H1 (cell line): ENCODE measurements at regions not wholly inside any gene's neighbourhood (a gene's known extent, or its start where the extent isn't known, plus 50 kb on each side); places are given as distances from the start of the nearest gene placed in this dataset.

ENCODE experiments used
- CTCF ChIA-PET: fragments of 300-600 bp; sonication (Branson Sonifier 250); formaldehyde crosslinking; loops from one replicate; lab custom pipeline; 2021; ENCODE audit not compliant: partially characterized antibody; lab: Charles Lee
- POLR2A ChIA-PET: fragments of 300-600 bp; sonication (Branson Sonifier 250); formaldehyde crosslinking; loops from one replicate; lab custom pipeline; 2021; ENCODE audit warnings: inconsistent platforms; ENCODE audit not compliant: partially characterized antibody; lab: Charles Lee
- DNase-seq, 2 experiments: peaks; one replicate each; pipeline versions ENCODE4 v3.0.0 to v3.0.0-alpha.2; 2010 to 2022; ENCODE audit warnings: low spot score in 2 of 2, low read depth in 1 of 2, mixed read lengths in 1 of 2
- FAIRE-seq: peaks from 2 replicates; lab custom pipeline; 2011; peaks lifted over from hg19 to GRCh38; lab: Jason Lieb, UNC
- H2AFZ ChIP-seq: 2 replicates; pipeline ENCODE4 v1.8.1; 2012; ENCODE audit warnings: low read length, inconsistent platforms
- H2AK5ac ChIP-seq: 2 replicates; pipeline ENCODE4 v1.6.1; 2013; ENCODE audit warnings: low read depth, low read length
- H2BK120ac ChIP-seq: replicated peaks from 2 replicates; pipeline ENCODE3; 2013; ENCODE audit warnings: low read depth, low read length, inconsistent platforms
- H2BK12ac ChIP-seq: 2 replicates; pipeline ENCODE4 v1.6.1; 2013; ENCODE audit warnings: low read depth, low read length
- H2BK15ac ChIP-seq: 2 replicates; pipeline ENCODE4 v1.6.1; 2013; ENCODE audit warnings: low read length
- H2BK20ac ChIP-seq: 2 replicates; pipeline ENCODE4 v1.6.1; 2013; ENCODE audit warnings: low read length
- H2BK5ac ChIP-seq: 2 replicates; pipeline ENCODE4 v1.6.1; 2013; ENCODE audit warnings: low read depth, low read length
- H3K14ac ChIP-seq: 2 replicates; pipeline ENCODE4 v1.6.1; 2013; ENCODE audit warnings: inconsistent platforms; ENCODE audit not compliant: insufficient read length
- H3K18ac ChIP-seq: 2 replicates; pipeline ENCODE4 v1.6.1; 2013; ENCODE audit warnings: low read length; ENCODE audit errors: extremely low read depth
- H3K23ac ChIP-seq: 2 replicates; pipeline ENCODE4 v1.6.1; 2013; ENCODE audit warnings: inconsistent platforms; ENCODE audit not compliant: insufficient read length
- H3K23me2 ChIP-seq: 2 replicates; pipeline ENCODE4 v1.6.1; 2013; ENCODE audit warnings: low read depth, low read length
- H3K27ac ChIP-seq: 2 replicates; pipeline ENCODE4 v1.6.1; 2011; ENCODE audit warnings: low read depth, low read length, inconsistent platforms
- H3K27me3 ChIP-seq, 4 experiments: replicated peaks in 1 of 4; 1 replicate in 1 of 4; 2 replicates in 3 of 4; pipeline versions ENCODE4 v1.6.1 to v1.8.1; 2011 to 2013; ENCODE audit warnings: low read length in 3 of 4, mild to moderate bottlenecking in 3 of 4, inconsistent platforms in 2 of 4, mixed read lengths in 2 of 4, moderate library complexity in 1 of 4; ENCODE audit not compliant: control insufficient read depth in 3 of 4, insufficient read depth in 3 of 4; ENCODE audit errors: extremely low read depth in 1 of 4
- H3K36me3 ChIP-seq, 4 experiments: 2 replicates each; pipeline versions ENCODE4 v1.6.1 to v1.8.1; 2011 to 2013; ENCODE audit warnings: mild to moderate bottlenecking in 4 of 4, low read length in 3 of 4, moderate library complexity in 2 of 4, control low read depth in 1 of 4, inconsistent platforms in 1 of 4; ENCODE audit not compliant: insufficient read depth in 4 of 4, control insufficient read depth in 2 of 4
- H3K4ac ChIP-seq: replicated peaks from 2 replicates; pipeline ENCODE3; 2013; ENCODE audit warnings: low read length, low read depth, mixed read lengths, inconsistent platforms; ENCODE audit not compliant: insufficient read length
- H3K4me1 ChIP-seq, 4 experiments: replicated peaks in 1 of 4; 1 replicate in 1 of 4; 2 replicates in 3 of 4; pipeline versions ENCODE4 v1.6.1 to v1.8.1; 2011 to 2013; ENCODE audit warnings: low read length in 3 of 4, inconsistent platforms in 2 of 4, mixed read lengths in 1 of 4; ENCODE audit not compliant: insufficient read depth in 4 of 4, control insufficient read depth in 3 of 4
- H3K4me2 ChIP-seq, 2 experiments: 2 replicates each; pipeline versions ENCODE4 v1.6.1 to v1.8.1; 2011 to 2013; ENCODE audit warnings: low read depth in 2 of 2, low read length in 2 of 2, control low read depth in 1 of 2, inconsistent platforms in 1 of 2, mild to moderate bottlenecking in 1 of 2; ENCODE audit not compliant: insufficient read depth in 1 of 2
- H3K4me3 ChIP-seq, 4 experiments: fragments of 200-600, 300-600 bp in 1 of 4; sonication (generic), shearing (Covaris generic), sonication (Bioruptor Twin) in 1 of 4; 2 replicates each; pipeline versions ENCODE4 v1.5.1 to v1.8.1; 2011 to 2016; ENCODE audit warnings: low read length in 4 of 4, low read depth in 3 of 4, control low read depth in 2 of 4, inconsistent platforms in 2 of 4, mild to moderate bottlenecking in 2 of 4, mixed read lengths in 1 of 4, moderate library complexity in 1 of 4; ENCODE audit not compliant: insufficient read depth in 2 of 4; ENCODE audit errors: extremely low read depth in 1 of 4
- H3K56ac ChIP-seq: replicated peaks from 2 replicates; pipeline ENCODE3; 2013; ENCODE audit warnings: low read depth, mild to moderate bottlenecking, mixed read lengths, low read length, inconsistent platforms; ENCODE audit not compliant: insufficient read length
- H3K79me1 ChIP-seq: 2 replicates; pipeline ENCODE4 v1.6.1; 2013; ENCODE audit warnings: low read depth, low read length, control low read depth
- H3K79me2 ChIP-seq, 2 experiments: 2 replicates each; pipeline versions ENCODE4 v1.6.1 to v1.8.1; 2012 to 2013; ENCODE audit warnings: low read length in 2 of 2, mild to moderate bottlenecking in 2 of 2, inconsistent platforms in 1 of 2; ENCODE audit not compliant: insufficient read depth in 2 of 2, control insufficient read depth in 1 of 2
- H3K9ac ChIP-seq, 4 experiments: replicated peaks in 1 of 4; 1 replicate in 1 of 4; 2 replicates in 3 of 4; pipeline versions ENCODE4 v1.6.1 to v1.8.1; 2011 to 2013; ENCODE audit warnings: low read depth in 3 of 4, low read length in 3 of 4, control low read depth in 2 of 4, mild to moderate bottlenecking in 2 of 4, moderate library complexity in 2 of 4, inconsistent platforms in 1 of 4; ENCODE audit errors: extremely low read depth in 1 of 4
- H3K9me3 ChIP-seq, 2 experiments: 2 replicates each; pipeline versions ENCODE4 v1.6.1 to v1.8.1; 2012 to 2013; ENCODE audit warnings: mild to moderate bottlenecking in 2 of 2, moderate library complexity in 2 of 2, control low read depth in 1 of 2, inconsistent platforms in 1 of 2, low read depth in 1 of 2, low read length in 1 of 2, mixed read lengths in 1 of 2; ENCODE audit not compliant: insufficient read depth in 2 of 2
- H4K20me1 ChIP-seq, 2 experiments: replicated peaks in 1 of 2; 2 replicates each; pipeline versions ENCODE3 to v1.8.1; 2011 to 2013; ENCODE audit warnings: inconsistent platforms in 2 of 2, low read length in 2 of 2, mild to moderate bottlenecking in 1 of 2; ENCODE audit not compliant: insufficient read depth in 2 of 2, control insufficient read depth in 1 of 2
- H4K5ac ChIP-seq: 2 replicates; pipeline ENCODE4 v1.6.1; 2013; ENCODE audit warnings: low read length, low read depth, mixed read lengths, inconsistent platforms; ENCODE audit not compliant: insufficient read length
- H4K8ac ChIP-seq: 2 replicates; pipeline ENCODE4 v1.8.0; 2013; ENCODE audit warnings: mild to moderate bottlenecking, moderate library complexity, low read length, inconsistent platforms; ENCODE audit not compliant: insufficient read depth; ENCODE audit errors: extremely low read depth
- H4K91ac ChIP-seq: replicated peaks from 2 replicates; pipeline ENCODE3; 2013; ENCODE audit warnings: low read length, mixed read lengths, inconsistent platforms; ENCODE audit not compliant: insufficient read length
- BRCA1 ChIP-seq: IDR thresholded peaks from 2 replicates; pipeline ENCODE4 v1.6.1; 2012; ENCODE audit warnings: low read depth, low read length, improper control_type of control experiment
- CBX8 ChIP-seq: fragments of 300-800, 300-1000 bp; sonication (generic); IDR thresholded peaks from 2 replicates; pipeline ENCODE4 v1.7.1; 2016; ENCODE audit warnings: low read depth, low read length, borderline replicate concordance
- GABPA ChIP-seq: IDR thresholded peaks from 2 replicates; pipeline ENCODE4 v1.6.1; 2011; ENCODE audit warnings: mild to moderate bottlenecking, low read length, moderate library complexity, borderline replicate concordance; ENCODE audit not compliant: insufficient read depth
- KDM4A ChIP-seq: IDR thresholded peaks from one replicate; pipeline ENCODE4 v1.7.1; 2012; ENCODE audit warnings: low read depth, mild to moderate bottlenecking, moderate library complexity, low read length, inconsistent platforms; ENCODE audit not compliant: severe bottlenecking
- KDM5A ChIP-seq: fragments of 200-600 bp; IDR thresholded peaks from 2 replicates; pipeline ENCODE4 v1.7.1; 2012; ENCODE audit warnings: mild to moderate bottlenecking, low read length, inconsistent platforms, mixed read lengths
- MAFK ChIP-seq: IDR thresholded peaks from 2 replicates; pipeline ENCODE4 v1.6.1; 2012; ENCODE audit warnings: low read depth, mild to moderate bottlenecking, improper control_type of control experiment, low read length
- NRF1 ChIP-seq: IDR thresholded peaks from 2 replicates; pipeline ENCODE4 v1.6.1; 2011; ENCODE audit warnings: mild to moderate bottlenecking, low read depth, low read length, improper control_type of control experiment
- RBBP5 ChIP-seq: IDR thresholded peaks from 2 replicates; pipeline ENCODE4 v1.7.1; 2012; ENCODE audit warnings: low read depth, mild to moderate bottlenecking, inconsistent platforms, low read length, moderate library complexity, borderline replicate concordance
- SIN3A ChIP-seq, 2 experiments: IDR thresholded peaks in 1 of 2; conservative IDR thresholded peaks in 1 of 2; 2 replicates each; pipeline ENCODE4 v1.6.1; 2011 to 2012; ENCODE audit warnings: low read length in 2 of 2, improper control_type of control experiment in 1 of 2, low read depth in 1 of 2, mild to moderate bottlenecking in 1 of 2
- SIX5 ChIP-seq: IDR thresholded peaks from 2 replicates; pipeline ENCODE4 v1.6.1; 2011; ENCODE audit warnings: mild to moderate bottlenecking, low read depth, low read length
- TCF12 ChIP-seq: IDR thresholded peaks from 2 replicates; pipeline ENCODE4 v1.6.1; 2011; ENCODE audit warnings: low read depth, mild to moderate bottlenecking, low read length
- USF2 ChIP-seq: IDR thresholded peaks from 2 replicates; pipeline ENCODE4 v1.6.1; 2011; ENCODE audit warnings: low read length, improper control_type of control experiment
- WGBS, 2 experiments: shearing (Covaris generic) in 1 of 2; methylation state at CpG; one replicate each; pipeline versions ENCODE4 v1.1.6 to v1.1.7; 2013 to 2015; ENCODE audit warnings: low lambda C conversion rate in 2 of 2, mixed read lengths in 2 of 2, inconsistent platforms in 1 of 2, low coverage in 1 of 2, missing lambda C conversion rate in 1 of 2; ENCODE audit not compliant: insufficient replicate concordance in 2 of 2, insufficient coverage in 1 of 2, insufficient read length in 1 of 2; ENCODE audit errors: extremely low coverage in 1 of 2, missing lambda C conversion rate in 1 of 2; 5-methylcytosine and 5-hydroxymethylcytosine counted together

GRCh38 chr16:64321066-64321465, 800.8 kb downstream of the CDH11 start (continued):
- no peak for TF ChIP-seq BRCA1
- TF ChIP-seq, all 59 proteins: peak for 0

DNA sequence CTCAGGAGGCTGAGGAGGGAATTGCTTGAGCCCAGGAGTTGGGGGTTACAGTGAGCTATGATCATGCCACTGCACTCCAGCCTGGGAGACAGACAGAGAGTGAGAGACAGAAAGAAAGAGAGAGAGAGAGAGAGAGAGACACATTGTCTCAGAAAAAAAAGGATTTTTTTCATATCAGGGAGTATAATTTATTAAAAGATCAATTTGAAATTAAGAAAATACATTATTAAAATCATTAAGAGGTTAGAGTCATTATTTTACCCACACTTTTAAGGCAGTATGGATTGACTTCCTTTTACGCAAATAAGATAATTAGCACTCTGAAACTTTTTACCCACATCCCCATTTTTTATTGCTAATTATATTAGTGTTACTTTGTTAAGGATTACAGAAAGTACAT, 804.3 kb downstream of the CDH11 start:
- no peaks in the 10 kb centered on the region for H3K27me3 ChIP-seq
- TF ChIP-seq CBX8 (no peak), MAFK (no peak), USF2 (no peak), SIX5 (no peak), RBBP5 (no peak), SIN3A (conservative IDR thresholded peaks at IDR 0.05 in 1 of 2, IDR thresholded peaks at IDR 0.05 in 1 of 2; ENCODE audit: low read depth in 1 of 2, low read length in 2 of 2) (no peak), NRF1 (no peak), GABPA (no peak), KDM4A (no peak), KDM5A (no peak), TCF12 (no peak)

More for the DNA sequence above, 804.3 kb downstream of the CDH11 start:
- Histone ChIP-seq H3K36me3 (no peaks in the 10 kb centered on the region), H3K79me2 (no peaks in the 10 kb centered on the region), H3K18ac (no peak overlapping the region), H3K56ac (no peak overlapping the region), H3K4me1 (no peaks in the 10 kb centered on the region), H4K8ac (no peak overlapping the region), H3K4me3 (no peak overlapping the region), H2BK5ac (no peak overlapping the region), H2BK120ac (no peak overlapping the region), H3K9ac (no peak overlapping the region), H3K23me2 (no peaks in the 10 kb centered on the region; the same call in 1 of the 2 replicates), H3K4ac (no peak overlapping the region), H3K4me2 (no peak overlapping the region), H4K91ac (no peak overlapping the region), H3K79me1 (no peaks in the 10 kb centered on the region), H4K20me1 (no peaks in the 10 kb centered on the region), H4K5ac (no peak overlapping the region), H2AFZ (no peak overlapping the region), H2AK5ac (no peak overlapping the region), H3K23ac (no peak overlapping the region), H3K14ac (no peak overlapping the region), H2BK20ac (no peak overlapping the region), H3K9me3 (no peaks in the 10 kb centered on the region), H2BK12ac (no peak overlapping the region), H2BK15ac (no peak overlapping the region), H3K27ac (no peak overlapping the region)
- FAIRE-seq (no peak), DNase-seq (no peak)
- CTCF ChIA-PET = no interaction called here
- WGBS, 2 experiments = 95% methylated on average over 1 of the region's 1 CpG; no CpG with 5 or more reads in 1 of the 2 experiments
- POLR2A ChIA-PET = no interaction called here
